GM12891 (cell line): ENCODE measurements at regions not wholly inside any gene's neighbourhood (a gene's known extent, or its start where the extent isn't known, plus 50 kb on each side); places are given as distances from the start of the nearest gene placed in this dataset.

ENCODE experiments used
- PAX5 ChIP-seq: IDR thresholded peaks from 2 replicates; pipeline ENCODE4 v1.6.1; 2011; ENCODE audit warnings: low read length, moderate library complexity, mild to moderate bottlenecking; ENCODE audit not compliant: insufficient read depth, severe bottlenecking
- POLR2A ChIP-seq: IDR thresholded peaks from 2 replicates; pipeline ENCODE4 v1.6.1; 2011; ENCODE audit warnings: low read depth, low read length, control low read depth
- POLR2AphosphoS5 ChIP-seq: IDR thresholded peaks from 2 replicates; pipeline ENCODE4 v1.6.1; 2011; ENCODE audit warnings: low read depth, low read length, control low read depth
- SPI1 ChIP-seq: IDR thresholded peaks from 2 replicates; pipeline ENCODE4 v1.6.1; 2011; ENCODE audit warnings: low read depth, low read length, control low read depth
- TAF1 ChIP-seq: IDR thresholded peaks from 2 replicates; pipeline ENCODE4 v1.6.1; 2011; ENCODE audit warnings: low read depth, low read length, control low read depth

DNA sequence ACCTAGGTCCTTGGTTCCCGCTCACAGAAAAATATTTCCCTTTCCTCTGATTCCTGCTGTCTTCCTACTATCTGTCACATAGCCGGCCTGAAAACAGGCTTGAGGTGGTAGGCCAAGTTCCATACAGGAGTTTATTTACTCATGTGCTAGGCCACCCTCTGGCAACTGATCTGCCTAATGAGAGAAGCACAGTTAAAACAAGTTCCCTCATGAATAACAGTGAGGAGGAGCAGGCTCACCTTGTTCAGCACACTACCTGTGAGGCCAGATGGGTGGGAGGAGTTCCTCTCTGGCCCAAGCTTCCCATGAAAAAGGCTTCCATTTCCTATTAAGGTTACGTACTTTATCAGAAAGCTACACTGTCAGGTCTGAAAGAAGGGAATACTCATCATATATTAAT, 206.0 kb downstream of the MYRFL start:
- TF ChIP-seq TAF1 = no peak
- no peak for TF ChIP-seq POLR2AphosphoS5
- TF ChIP-seq POLR2A = no peak
- TF ChIP-seq PAX5 = no peak
- TF ChIP-seq SPI1 = no peak
